ENCODE measurements at regions not wholly inside any gene's neighbourhood (a gene's known extent, or its start where the extent isn't known, plus 50 kb on each side); places are given as distances from the start of the nearest gene placed in this dataset.

GRCh38 chr1:221633841-221634409 is 108.0 kb downstream of the DUSP10 start:
- H3K9me3 ChIP-seq: no peaks in the 10 kb centered on the region
- H3K36me3 ChIP-seq: no peaks in the 10 kb centered on the region
- DNase-seq: no peak
- TF ChIP-seq CTCF (IDR thresholded peaks at IDR 0.05): no peak
- H3K27me3 ChIP-seq: no peaks in the 10 kb centered on the region
- H3K4me3 ChIP-seq: no peak overlapping the region
- no peak overlapping the region for H3K9ac ChIP-seq (ENCODE audit: low read depth in 2 of 2, low read length in 2 of 2)
- H3K27ac ChIP-seq: no peak overlapping the region
- intact Hi-C loops (cut with DNase I): no loop called here
- H3K4me1 ChIP-seq: no peaks in the 10 kb centered on the region

GRCh38 chr1:221634606-221635005 is 107.3 kb downstream of the DUSP10 start:
- no peak for DNase-seq
- no peak overlapping the region for H3K4me3 ChIP-seq
- H3K4me1 ChIP-seq: no peaks in the 10 kb centered on the region
- H3K9ac ChIP-seq (ENCODE audit: low read depth in 2 of 2, low read length in 2 of 2): no peak overlapping the region
- TF ChIP-seq CTCF (IDR thresholded peaks at IDR 0.05): no peak
- intact Hi-C loops (cut with DNase I): no loop called here
- no peaks in the 10 kb centered on the region for H3K36me3 ChIP-seq
- no peaks in the 10 kb centered on the region for H3K9me3 ChIP-seq
- no peak overlapping the region for H3K27ac ChIP-seq
- H3K27me3 ChIP-seq: no peaks in the 10 kb centered on the region

- H3K27me3 ChIP-seq: no peaks in the 10 kb centered on the region
- intact Hi-C loops (cut with DNase I): no loop called here
- H3K9ac ChIP-seq (ENCODE audit: low read depth in 2 of 2, low read length in 2 of 2): no peak overlapping the region
- no peak overlapping the region for H3K27ac ChIP-seq
- no peak overlapping the region for H3K4me3 ChIP-seq
- DNase-seq: no peak
- no peaks in the 10 kb centered on the region for H3K36me3 ChIP-seq
- no peaks in the 10 kb centered on the region for H3K4me1 ChIP-seq
- no peaks in the 10 kb centered on the region for H3K9me3 ChIP-seq
- no peak for TF ChIP-seq CTCF (IDR thresholded peaks at IDR 0.05)
Observed at GRCh38 chr1:221635305-221635704, 106.6 kb downstream of the DUSP10 start.

- Histone ChIP-seq H3K27ac (no peak overlapping the region), H3K4me3 (no peak overlapping the region), H3K9ac (ENCODE audit: low read depth in 2 of 2, low read length in 2 of 2) (no peak overlapping the region), H3K27me3 (no peaks in the 10 kb centered on the region), H3K9me3 (no peaks in the 10 kb centered on the region), H3K36me3 (no peaks in the 10 kb centered on the region), H3K4me1 (no peaks in the 10 kb centered on the region)
- no peak for TF ChIP-seq CTCF (IDR thresholded peaks at IDR 0.05)
- intact Hi-C loops (cut with DNase I): no loop called here
- DNase-seq: no peak
Observed at GRCh38 chr1:221636096-221636495, 105.8 kb downstream of the DUSP10 start.

- Histone ChIP-seq H3K9ac (ENCODE audit: low read depth in 2 of 2, low read length in 2 of 2) (no peak overlapping the region), H3K4me3 (no peak overlapping the region), H3K36me3 (no peaks in the 10 kb centered on the region), H3K4me1 (no peaks in the 10 kb centered on the region), H3K9me3 (no peaks in the 10 kb centered on the region), H3K27me3 (no peaks in the 10 kb centered on the region), H3K27ac (no peak overlapping the region)
- DNase-seq: no peak
- no peak for TF ChIP-seq CTCF (IDR thresholded peaks at IDR 0.05)
- intact Hi-C loops (cut with DNase I): no loop called here
Observed at GRCh38 chr1:221636967-221637366, 104.9 kb downstream of the DUSP10 start.
